ENCODE measurements at regions not wholly inside any gene's neighbourhood (a gene's known extent, or its start where the extent isn't known, plus 50 kb on each side); places are given as distances from the start of the nearest gene placed in this dataset.

- FAIRE-seq = no peak
- no peak for DNase-seq (ENCODE audit: low read depth)
- H3K4me3 ChIP-seq (ENCODE audit: low read depth, low read length) = no peak overlapping the region
- H3K36me3 ChIP-seq (ENCODE audit: control insufficient read depth, insufficient read depth, low read length) = no peaks in the 10 kb centered on the region
- H3K27me3 ChIP-seq (ENCODE audit: control insufficient read depth, insufficient read depth, low read length) = no peaks in the 10 kb centered on the region
- no peak for TF ChIP-seq CTCF (IDR thresholded peaks at IDR 0.05; ENCODE audit: insufficient read depth, low read length, severe bottlenecking)
These were observed 356.8 kb downstream of the CCSER2 start for GRCh38 chr10:84685047-84685660.

GRCh38 chr10:84693006-84693405, 364.6 kb downstream of the CCSER2 start:
- no peaks in the 10 kb centered on the region for H3K36me3 ChIP-seq (ENCODE audit: control insufficient read depth, insufficient read depth, low read length)
- no peak for TF ChIP-seq CTCF (IDR thresholded peaks at IDR 0.05; ENCODE audit: insufficient read depth, low read length, severe bottlenecking)
- FAIRE-seq = no peak
- peak; percentile 49 for DNase-seq (ENCODE audit: low read depth)
- H3K27me3 ChIP-seq (ENCODE audit: control insufficient read depth, insufficient read depth, low read length) = no peaks in the 10 kb centered on the region
- H3K4me3 ChIP-seq (ENCODE audit: low read depth, low read length) = no peak overlapping the region

GRCh38 chr10:84695902-84696301, 367.5 kb downstream of the CCSER2 start:
- TF ChIP-seq CTCF (IDR thresholded peaks at IDR 0.05; ENCODE audit: insufficient read depth, low read length, severe bottlenecking) = no peak
- H3K36me3 ChIP-seq (ENCODE audit: control insufficient read depth, insufficient read depth, low read length) = no peaks in the 10 kb centered on the region
- FAIRE-seq (no peak), DNase-seq (ENCODE audit: low read depth) (no peak)
- no peak overlapping the region for H3K4me3 ChIP-seq (ENCODE audit: low read depth, low read length)
- no peaks in the 10 kb centered on the region for H3K27me3 ChIP-seq (ENCODE audit: control insufficient read depth, insufficient read depth, low read length)

GRCh38 chr10:84696610-84697009, 368.2 kb downstream of the CCSER2 start:
- FAIRE-seq (no peak), DNase-seq (ENCODE audit: low read depth) (no peak)
- H3K27me3 ChIP-seq (ENCODE audit: control insufficient read depth, insufficient read depth, low read length) = no peaks in the 10 kb centered on the region
- TF ChIP-seq CTCF (IDR thresholded peaks at IDR 0.05; ENCODE audit: insufficient read depth, low read length, severe bottlenecking) = no peak
- H3K4me3 ChIP-seq (ENCODE audit: low read depth, low read length) = no peak overlapping the region
- no peaks in the 10 kb centered on the region for H3K36me3 ChIP-seq (ENCODE audit: control insufficient read depth, insufficient read depth, low read length)

GRCh38 chr10:84698989-84699388, 370.6 kb downstream of the CCSER2 start:
- Histone ChIP-seq H3K36me3 (ENCODE audit: control insufficient read depth, insufficient read depth, low read length) (no peaks in the 10 kb centered on the region), H3K27me3 (ENCODE audit: control insufficient read depth, insufficient read depth, low read length) (no peaks in the 10 kb centered on the region), H3K4me3 (ENCODE audit: low read depth, low read length) (no peak overlapping the region)
- DNase-seq (ENCODE audit: low read depth) = no peak
- no peak for FAIRE-seq
- TF ChIP-seq CTCF (IDR thresholded peaks at IDR 0.05; ENCODE audit: insufficient read depth, low read length, severe bottlenecking) = no peak

All from bronchial epithelial cell (primary cell).